Coronary artery (tissue), 2 donors: ENCODE measurements at regions not wholly inside any gene's neighbourhood (a gene's known extent, or its start where the extent isn't known, plus 50 kb on each side); places are given as distances from the start of the nearest gene placed in this dataset.

Experiments used
- DNase-seq: peaks from one replicate; pipeline ENCODE4 v3.0.0-alpha.2; 2017; ENCODE audit warnings: low spot score
- H3K27ac ChIP-seq, 2 donors: fragments of 200-600 bp; sonication (generic); one replicate each; pipeline ENCODE4 v1.5.1; 2016 to 2019
- H3K4me3 ChIP-seq: fragments of 200-600 bp; sonication (generic); 2 replicates; pipeline ENCODE4 v1.5.1; 2016; ENCODE audit warnings: mild to moderate bottlenecking, moderate library complexity
- TF ChIP-seq, protein P1 (sequence below): fragments of 200-600 bp; sonication (generic); IDR thresholded peaks from one replicate; pipeline ENCODE4 v1.5.1; 2019; ENCODE audit warnings: antibody characterized with exemption

DNA sequence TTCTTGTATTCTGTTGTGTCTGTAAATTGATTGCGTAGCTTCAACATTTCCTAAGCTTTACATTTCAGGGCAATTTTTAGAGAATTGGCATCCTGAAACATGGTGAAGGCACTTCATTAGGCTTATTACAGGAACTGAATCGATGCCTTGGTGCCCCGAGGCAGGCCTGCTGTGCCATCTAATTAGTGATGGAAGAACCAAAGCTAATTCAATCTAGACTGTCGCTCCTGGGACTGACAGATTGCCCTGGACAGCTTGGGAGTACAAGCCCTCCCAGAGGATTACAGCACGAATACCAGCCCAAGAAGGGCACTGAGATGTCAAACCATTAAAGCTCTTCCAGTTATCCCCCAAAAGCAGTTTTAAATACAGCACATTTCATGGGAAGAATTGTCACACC, 243.2 kb upstream of the ZC3H12C start:
- TF ChIP-seq, protein P1, sequence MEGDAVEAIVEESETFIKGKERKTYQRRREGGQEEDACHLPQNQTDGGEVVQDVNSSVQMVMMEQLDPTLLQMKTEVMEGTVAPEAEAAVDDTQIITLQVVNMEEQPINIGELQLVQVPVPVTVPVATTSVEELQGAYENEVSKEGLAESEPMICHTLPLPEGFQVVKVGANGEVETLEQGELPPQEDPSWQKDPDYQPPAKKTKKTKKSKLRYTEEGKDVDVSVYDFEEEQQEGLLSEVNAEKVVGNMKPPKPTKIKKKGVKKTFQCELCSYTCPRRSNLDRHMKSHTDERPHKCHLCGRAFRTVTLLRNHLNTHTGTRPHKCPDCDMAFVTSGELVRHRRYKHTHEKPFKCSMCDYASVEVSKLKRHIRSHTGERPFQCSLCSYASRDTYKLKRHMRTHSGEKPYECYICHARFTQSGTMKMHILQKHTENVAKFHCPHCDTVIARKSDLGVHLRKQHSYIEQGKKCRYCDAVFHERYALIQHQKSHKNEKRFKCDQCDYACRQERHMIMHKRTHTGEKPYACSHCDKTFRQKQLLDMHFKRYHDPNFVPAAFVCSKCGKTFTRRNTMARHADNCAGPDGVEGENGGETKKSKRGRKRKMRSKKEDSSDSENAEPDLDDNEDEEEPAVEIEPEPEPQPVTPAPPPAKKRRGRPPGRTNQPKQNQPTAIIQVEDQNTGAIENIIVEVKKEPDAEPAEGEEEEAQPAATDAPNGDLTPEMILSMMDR: no peak
- H3K4me3 ChIP-seq: no peak overlapping the region
- no peak overlapping the region for H3K27ac ChIP-seq
- no peak for DNase-seq

DNA sequence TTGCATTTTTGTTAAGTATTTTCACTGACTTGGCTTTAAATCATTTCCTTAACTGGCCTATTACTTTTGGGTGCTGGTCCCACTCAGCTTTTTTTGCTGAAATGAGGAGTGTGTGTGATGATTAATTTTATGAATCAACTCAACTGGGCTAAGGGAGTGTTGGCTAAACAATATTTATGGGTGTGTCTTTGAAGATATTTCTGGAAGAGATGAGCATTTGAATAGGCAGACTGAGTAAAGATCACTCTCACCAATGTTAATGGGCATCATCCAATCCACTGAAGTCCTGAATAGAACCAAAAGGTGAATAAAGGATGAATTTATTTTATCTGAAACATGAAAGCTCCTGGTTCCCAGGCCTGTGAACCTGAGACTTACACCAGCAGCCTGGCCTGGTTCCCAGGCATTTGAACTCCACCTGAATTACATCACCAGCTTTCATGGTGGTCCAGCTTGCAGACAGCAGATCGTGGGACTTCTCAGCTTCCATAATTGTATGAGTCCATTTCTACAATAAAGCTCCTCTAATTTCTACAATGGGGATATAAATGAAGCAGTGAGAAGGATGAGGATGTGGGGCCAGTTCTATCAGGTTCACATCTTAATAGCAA, 241.3 kb upstream of the ZC3H12C start:
- Histone ChIP-seq H3K4me3 (no peak overlapping the region), H3K27ac (no peak overlapping the region)
- TF ChIP-seq, protein P1: no peak
- DNase-seq: no peak

DNA sequence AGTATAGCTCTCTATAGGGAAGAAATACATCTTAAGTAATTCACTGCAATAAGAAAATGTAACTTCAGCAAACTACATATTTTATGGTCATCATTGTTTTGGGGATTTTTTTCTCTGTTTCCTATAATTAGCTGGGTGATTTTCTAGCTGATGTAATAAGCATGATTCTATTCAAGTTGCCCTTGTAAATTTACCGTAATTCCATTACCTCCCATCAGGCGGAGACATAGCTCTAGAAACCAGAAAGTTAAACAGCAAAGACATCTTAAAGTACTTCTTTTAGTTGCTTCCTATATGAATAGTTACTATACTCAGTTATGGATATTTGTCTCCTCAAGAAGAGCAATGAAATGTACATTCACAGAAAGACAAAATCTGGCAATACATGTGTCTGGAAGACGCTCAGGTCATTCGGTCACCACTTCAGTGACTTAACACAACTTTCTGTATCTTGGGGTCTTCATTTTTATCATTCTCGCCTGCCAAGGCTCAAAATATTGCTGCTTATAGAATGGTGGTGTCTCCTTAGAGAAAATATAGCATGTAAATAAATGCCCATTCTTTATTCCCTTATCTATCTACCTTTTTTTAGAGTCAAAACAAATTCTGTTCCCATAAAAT, 239.9 kb upstream of the ZC3H12C start:
- DNase-seq: no peak
- H3K27ac ChIP-seq: no peak overlapping the region
- TF ChIP-seq, protein P1: no peak

DNA sequence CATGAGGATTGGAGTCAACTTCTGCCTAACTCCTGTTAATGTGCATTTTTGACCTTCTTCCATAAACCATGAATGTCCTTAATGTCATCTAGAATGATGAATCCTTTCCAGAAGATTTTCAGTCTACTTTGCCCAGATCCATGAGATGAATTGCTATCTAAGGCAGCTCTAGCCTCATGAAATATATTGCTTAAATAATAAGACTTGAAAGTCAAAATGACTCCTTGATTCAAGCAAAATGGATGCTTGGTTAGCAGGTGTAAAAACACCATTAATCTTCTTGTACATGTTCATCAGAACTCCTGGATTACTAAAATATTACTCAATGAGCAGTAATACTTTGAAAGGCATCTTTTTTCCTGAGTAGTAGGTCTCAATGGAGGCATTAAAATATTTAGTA, 238.5 kb upstream of the ZC3H12C start:
- H3K4me3 ChIP-seq: no peak overlapping the region
- TF ChIP-seq, protein P1: no peak
- no peak overlapping the region for H3K27ac ChIP-seq
- no peak for DNase-seq

More for the DNA sequence above, 239.9 kb upstream of the ZC3H12C start:
- no peak overlapping the region for H3K4me3 ChIP-seq

DNA sequence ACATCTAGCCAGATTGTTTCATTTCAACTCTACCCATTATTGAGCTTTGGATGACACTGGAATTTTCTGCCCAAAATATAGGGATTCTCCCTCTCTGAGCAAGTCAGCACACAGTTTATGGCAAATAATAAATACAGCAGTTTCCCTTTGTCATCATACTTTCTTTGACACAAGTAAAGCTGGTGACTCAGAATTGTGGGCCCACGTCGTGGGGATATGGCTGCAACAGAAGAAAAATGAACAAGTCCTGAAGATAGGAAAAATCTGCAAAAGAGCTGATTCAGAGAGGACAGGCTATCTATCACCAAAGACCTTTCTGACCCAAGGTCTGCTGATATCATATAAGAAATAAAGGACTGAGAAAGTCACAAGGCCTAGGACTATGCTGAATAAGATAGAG, 236.3 kb upstream of the ZC3H12C start:
- no peak overlapping the region for H3K27ac ChIP-seq
- TF ChIP-seq, protein P1: no peak
- DNase-seq: no peak
- H3K4me3 ChIP-seq: no peak overlapping the region

DNA sequence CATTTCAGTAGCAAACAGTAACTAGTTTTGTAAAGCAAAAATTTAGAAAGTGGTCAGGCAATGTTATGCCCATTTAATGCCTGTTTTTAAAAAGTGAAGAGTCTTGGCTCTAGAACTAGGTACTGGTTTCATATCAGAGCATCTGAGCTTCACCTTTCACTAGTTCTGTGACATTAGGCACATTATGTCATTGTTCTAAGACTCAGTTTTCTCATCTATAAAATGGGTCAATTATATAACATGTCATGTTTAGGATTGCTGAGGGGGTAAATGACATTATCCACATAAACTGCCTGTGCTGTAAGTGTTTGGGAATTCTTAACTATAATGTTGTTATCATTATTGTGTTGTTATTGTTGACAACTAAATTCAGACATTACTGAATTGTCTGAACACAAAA, 235.6 kb upstream of the ZC3H12C start:
- DNase-seq: no peak
- no peak overlapping the region for H3K4me3 ChIP-seq
- TF ChIP-seq, protein P1: no peak
- H3K27ac ChIP-seq: no peak overlapping the region

DNA sequence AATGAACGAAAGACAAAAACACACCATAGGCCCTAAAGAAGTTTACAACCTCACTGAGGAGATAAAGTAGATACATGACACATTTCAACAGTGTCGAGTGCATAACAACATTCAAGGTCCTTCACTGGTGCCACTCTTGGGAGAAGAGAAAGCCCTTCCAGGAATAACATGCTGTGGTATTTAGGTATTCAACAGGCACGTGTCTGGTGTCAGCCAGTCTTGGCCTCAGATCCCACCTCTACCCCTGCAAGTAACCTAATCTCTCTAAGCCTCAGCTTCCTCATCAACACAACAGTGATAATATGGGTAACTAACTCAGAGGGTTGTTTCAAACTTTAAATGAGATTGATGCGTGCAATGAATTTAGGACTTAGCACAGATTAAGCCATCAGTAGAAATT, 235.0 kb upstream of the ZC3H12C start:
- Histone ChIP-seq H3K27ac (no peak overlapping the region), H3K4me3 (no peak overlapping the region)
- TF ChIP-seq, protein P1: no peak
- no peak for DNase-seq
